ENCODE measurements at regions not wholly inside any gene's neighbourhood (a gene's known extent, or its start where the extent isn't known, plus 50 kb on each side); places are given as distances from the start of the nearest gene placed in this dataset.

GRCh38 chr22:48858121-48858520 lies 969.6 kb downstream of the BRD1 start:
- Histone ChIP-seq H3K79me2 (replicated peaks; ENCODE audit: insufficient read depth) (no peaks in the 10 kb centered on the region), H3K36me3 (ENCODE audit: insufficient read depth) (no peaks in the 10 kb centered on the region), H3K4me1 (ENCODE audit: insufficient read depth) (no peaks in the 10 kb centered on the region), H3K4me3 (no peak overlapping the region), H3F3A (replicated peaks; ENCODE audit: low read depth) (no peaks in the 10 kb centered on the region), H3K27me3 (ENCODE audit: insufficient read depth) (no peaks in the 10 kb centered on the region), H2AFZ (no peak overlapping the region), H4K20me1 (replicated peaks; ENCODE audit: insufficient read depth) (no peaks in the 10 kb centered on the region), H3K4me2 (no peak overlapping the region), H3K9me2 (ENCODE audit: insufficient read depth) (no peaks in the 10 kb centered on the region), H3K27ac (ENCODE audit: low read depth) (no peak overlapping the region)
- Mint-ChIP-seq H3K27me3 (ENCODE audit: insufficient read depth, low read depth, poor library complexity) (peaks cover 11% of the 10 kb centered on the region), H3K4me1 (no peaks in the 10 kb centered on the region), H3K27ac (no peak overlapping the region), H3K4me3 (no peak overlapping the region), H3K9me3 (peaks cover 23% of the 10 kb centered on the region), H3K36me3 (ENCODE audit: low read depth) (no peaks in the 10 kb centered on the region; the same call in 2 of the 3 replicates)
- TF ChIP-seq STAT1 (IDR thresholded peaks at IDR 0.05; ENCODE audit: unreplicated experiment) (no peak), CTCF (conservative IDR thresholded peaks at IDR 0.05; ENCODE audit: low read depth in 2 of 2) (no peak), POLR2AphosphoS5 (IDR thresholded peaks at IDR 0.05; ENCODE audit: low read depth) (no peak), JUNB (IDR thresholded peaks at IDR 0.05; ENCODE audit: unreplicated experiment) (no peak), ETS1 (IDR thresholded peaks at IDR 0.05) (no peak)
- ATAC-seq (no peak), DNase-seq (ENCODE audit: low spot score) (no peak)

GRCh38 chr22:48857202-48857805 lies 970.4 kb downstream of the BRD1 start:
- no peaks in the 10 kb centered on the region for H3F3A ChIP-seq (replicated peaks; ENCODE audit: low read depth)
- no peak overlapping the region for H3K27ac ChIP-seq (ENCODE audit: low read depth)
- Mint-ChIP-seq H3K27ac (peak overlapping the region; percentile 20; the same call in 1 of the 2 replicates), H3K4me3 (no peak overlapping the region), H3K9me3 (peaks cover 23% of the 10 kb centered on the region), H3K4me1 (no peaks in the 10 kb centered on the region), H3K27me3 (ENCODE audit: insufficient read depth, low read depth, poor library complexity) (peaks cover 13% of the 10 kb centered on the region), H3K36me3 (ENCODE audit: low read depth) (no peaks in the 10 kb centered on the region; the same call in 2 of the 3 replicates)
- DNase-seq (ENCODE audit: low spot score) = no peak
- H3K4me2 ChIP-seq = no peak overlapping the region
- no peaks in the 10 kb centered on the region for H3K4me1 ChIP-seq (ENCODE audit: insufficient read depth)
- no peaks in the 10 kb centered on the region for H3K36me3 ChIP-seq (ENCODE audit: insufficient read depth)
- H4K20me1 ChIP-seq (replicated peaks; ENCODE audit: insufficient read depth) = no peaks in the 10 kb centered on the region
- no peak for ATAC-seq
- no peak overlapping the region for H3K4me3 ChIP-seq
- TF ChIP-seq EZH2phosphoT487 (IDR thresholded peaks at IDR 0.05; ENCODE audit: unreplicated experiment) (no peak), ZNF331 (CRISPR knock-in tag; IDR thresholded peaks at IDR 0.05; ENCODE audit: low read depth) (no peak), ZNF462 (CRISPR knock-in tag; IDR thresholded peaks at IDR 0.05) (no peak), ZNF114 (CRISPR knock-in tag; IDR thresholded peaks at IDR 0.05) (no peak), NANOG (IDR thresholded peaks at IDR 0.05; ENCODE audit: borderline replicate concordance) (no peak)
- no peak overlapping the region for H2AFZ ChIP-seq
- H3K27me3 ChIP-seq (ENCODE audit: insufficient read depth) = no peaks in the 10 kb centered on the region
- H3K9me2 ChIP-seq (ENCODE audit: insufficient read depth) = no peaks in the 10 kb centered on the region
- no peaks in the 10 kb centered on the region for H3K79me2 ChIP-seq (replicated peaks; ENCODE audit: insufficient read depth)

Measured in GM23338 (cell line).